ENCODE measurements at regions not wholly inside any gene's neighbourhood (a gene's known extent, or its start where the extent isn't known, plus 50 kb on each side); places are given as distances from the start of the nearest gene placed in this dataset.
A peak's percentile ranks its signal among the peaks of the same experiment; 100 is the strongest.
"Not testable (repeated sequence)": the region's sequence is repeated elsewhere in the genome, so short reads cannot be mapped to it uniquely, and the experiment has no call there.

GRCh38 chr11:86167499-86168164 lies 76.9 kb upstream of the EED start:
- no peak for DNase-seq

- not testable (repeated sequence) for DNase-seq
These were observed 78.3 kb upstream of the EED start for GRCh38 chr11:86166287-86166686.

- no peak for DNase-seq
These were observed 80.4 kb upstream of the EED start for GRCh38 chr11:86164106-86164505.

DNA sequence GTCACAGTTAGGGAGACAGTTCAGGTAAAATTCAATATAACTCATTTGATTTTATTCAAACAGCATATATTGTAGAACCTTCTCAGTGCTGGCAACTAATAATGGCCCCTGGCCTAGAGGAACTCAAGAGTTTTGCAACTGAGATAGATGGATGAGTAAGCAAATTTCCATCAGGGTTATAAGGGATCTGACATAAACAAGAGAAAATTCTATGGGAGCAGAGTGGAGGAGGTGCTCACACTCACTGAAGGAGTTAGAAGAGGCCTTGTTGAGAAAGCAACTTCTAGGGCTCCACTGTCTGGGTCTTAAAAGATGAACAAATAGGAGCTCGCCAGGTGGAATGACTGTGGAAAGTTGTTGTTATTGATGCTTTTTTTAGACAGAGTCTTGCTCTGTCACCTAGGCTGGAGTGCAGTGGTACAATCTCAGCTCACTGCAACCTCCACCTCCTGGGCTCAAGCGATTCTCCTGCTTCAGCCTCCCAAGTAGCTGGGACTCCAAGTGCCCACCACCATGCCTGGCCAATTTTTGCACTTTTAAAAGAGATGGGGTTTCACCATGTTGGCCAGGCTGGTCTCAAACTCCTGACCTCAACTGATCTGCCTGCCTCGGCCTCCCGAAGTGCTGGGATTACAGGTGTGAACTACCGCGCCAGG lies 81.2 kb upstream of the EED start:
- not testable (repeated sequence) for DNase-seq

DNA sequence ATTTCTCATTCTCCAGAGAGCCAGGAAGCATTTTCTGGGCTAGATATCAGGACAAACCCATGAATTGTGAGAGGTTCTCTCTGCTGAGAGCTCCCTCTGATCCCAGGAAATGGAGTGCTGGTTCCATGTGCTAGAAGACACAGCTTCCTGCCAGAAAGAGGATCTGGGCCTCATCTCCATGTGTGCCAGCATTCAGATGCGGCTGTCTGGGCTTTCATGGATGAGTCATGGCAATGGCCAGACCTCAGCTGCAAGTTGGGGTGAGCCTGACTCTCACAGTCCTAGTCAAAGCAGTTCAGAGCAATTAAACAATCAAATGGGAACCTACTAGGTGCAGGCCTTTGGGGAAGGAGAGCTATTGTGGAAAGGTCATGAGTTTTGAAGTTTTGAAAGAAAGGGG lies 82.3 kb upstream of the EED start:
- peak in 13 of 56 donors; percentile 14 to 76 (median 24) for DNase-seq

GRCh38 chr11:86161837-86162236 lies 82.7 kb upstream of the EED start:
- DNase-seq = no peak

GRCh38 chr11:86161336-86161735 lies 83.2 kb upstream of the EED start:
- DNase-seq = no peak

GRCh38 chr11:86160541-86161149 lies 83.9 kb upstream of the EED start:
- no peak for DNase-seq

DNA sequence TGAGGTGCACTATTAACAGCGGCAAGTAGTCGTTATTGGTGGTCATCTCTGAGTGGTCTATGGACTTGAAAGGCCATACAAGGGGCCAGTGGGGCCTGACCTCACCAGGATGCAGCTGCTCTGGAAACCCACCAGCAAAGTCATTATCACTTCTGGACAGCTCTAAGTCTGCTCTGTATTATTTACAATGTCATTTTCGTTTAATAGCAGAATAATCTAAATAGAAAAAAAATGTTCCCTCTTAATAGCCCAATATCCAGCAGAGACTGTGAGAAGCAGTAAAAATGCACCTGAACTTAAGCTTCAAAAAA lies 85.0 kb upstream of the EED start:
- no peak for DNase-seq

GRCh38 chr11:86158704-86159580 lies 85.6 kb upstream of the EED start:
- no peak for DNase-seq

- no peak for DNase-seq
These were observed 86.7 kb upstream of the EED start for GRCh38 chr11:86157797-86158378.

GRCh38 chr11:86156397-86156955 lies 87.6 kb upstream of the PICALM start:
- peak in 1 of 56 donors; percentile 4 for DNase-seq

GRCh38 chr11:86155200-86155844 lies 86.4 kb upstream of the PICALM start:
- DNase-seq = no peak

- no peak for DNase-seq
These were observed 84.6 kb upstream of the PICALM start for GRCh38 chr11:86153439-86153838.

GRCh38 chr11:86152901-86153300 lies 84.0 kb upstream of the PICALM start:
- DNase-seq = no peak

DNA sequence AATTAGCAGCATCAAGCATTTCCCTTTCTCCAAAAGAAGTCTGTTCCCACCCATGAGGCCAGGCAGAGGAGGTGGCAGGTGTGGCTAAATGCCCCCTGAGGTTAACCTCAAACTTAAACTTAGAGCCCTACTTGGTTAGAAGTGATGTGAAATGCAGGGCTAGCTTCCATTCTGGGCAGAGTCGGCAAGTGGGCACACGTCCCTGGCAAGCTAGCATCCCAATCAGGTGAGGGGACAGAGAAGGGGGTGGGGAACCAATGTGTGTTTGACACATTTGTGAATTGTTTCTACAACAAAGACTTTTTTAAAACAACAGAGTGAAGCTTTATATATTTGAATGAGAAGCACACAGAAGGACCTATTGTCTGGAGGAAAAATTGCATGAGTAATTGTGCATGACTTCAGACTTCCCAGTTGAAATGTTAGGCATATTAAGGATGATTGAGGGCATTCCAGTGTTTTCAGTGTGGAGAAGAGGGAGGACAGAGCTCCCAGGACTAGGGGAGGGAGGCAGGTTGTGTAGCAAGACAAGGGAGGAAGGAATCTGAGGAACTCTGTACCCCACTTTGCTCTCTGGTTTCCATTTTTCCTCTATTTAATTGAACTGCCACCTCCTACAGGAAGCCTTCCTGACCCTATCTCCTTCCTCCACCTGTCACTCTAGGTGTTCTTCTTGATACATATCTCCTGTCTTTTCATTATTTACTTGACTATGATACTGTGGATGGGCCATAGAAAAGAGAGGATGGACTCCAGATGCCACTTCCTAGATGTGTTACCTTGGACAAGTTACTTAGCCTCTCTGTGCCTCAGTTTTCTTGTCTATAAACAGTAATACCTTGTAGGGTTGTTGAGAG lies 83.3 kb upstream of the PICALM start:
- peak in 52 of 56 donors; percentile 30 to 89 (median 70) for DNase-seq

DNA sequence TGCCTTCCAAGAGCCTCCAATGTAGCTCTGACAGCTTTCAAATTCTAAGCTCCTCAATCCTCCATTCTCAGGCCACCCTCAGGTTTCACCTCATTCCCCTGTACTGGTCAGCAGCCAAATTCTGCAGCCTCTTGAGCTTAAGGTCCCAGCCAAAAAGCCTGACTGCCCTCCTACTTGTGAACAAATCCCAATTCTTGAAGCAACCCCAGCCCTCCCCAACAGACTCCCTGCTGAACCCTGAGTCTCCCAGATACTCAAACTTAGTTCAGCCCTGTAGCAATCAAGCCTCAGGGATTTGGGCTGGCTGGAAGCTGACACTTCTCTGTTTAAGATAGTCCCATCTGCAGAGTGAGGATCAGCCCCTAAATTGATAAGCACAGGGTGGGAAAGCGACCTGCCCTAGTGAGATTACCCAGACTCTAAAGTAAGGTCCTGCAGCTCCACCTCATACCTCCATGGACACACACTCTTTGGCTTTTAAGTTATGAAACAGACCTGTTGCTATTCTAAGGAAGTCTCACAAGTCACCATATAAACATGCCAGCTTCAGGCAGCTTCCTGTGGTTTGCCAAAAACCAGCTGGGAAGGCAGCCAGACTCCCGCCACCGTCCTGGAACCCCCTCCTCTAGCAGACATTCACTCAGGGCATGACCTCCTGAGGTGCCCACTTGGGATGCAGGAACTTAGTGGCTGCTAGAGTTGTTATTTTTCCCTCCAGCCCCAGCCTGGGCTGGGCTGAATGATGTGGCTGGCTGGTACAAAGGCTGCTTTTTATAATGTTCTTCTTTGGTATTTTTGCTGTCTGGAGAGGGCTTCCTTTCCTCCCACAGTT lies 82.5 kb upstream of the PICALM start:
- peak in 51 of 56 donors; percentile 10 to 89 (median 67) for DNase-seq

DNA sequence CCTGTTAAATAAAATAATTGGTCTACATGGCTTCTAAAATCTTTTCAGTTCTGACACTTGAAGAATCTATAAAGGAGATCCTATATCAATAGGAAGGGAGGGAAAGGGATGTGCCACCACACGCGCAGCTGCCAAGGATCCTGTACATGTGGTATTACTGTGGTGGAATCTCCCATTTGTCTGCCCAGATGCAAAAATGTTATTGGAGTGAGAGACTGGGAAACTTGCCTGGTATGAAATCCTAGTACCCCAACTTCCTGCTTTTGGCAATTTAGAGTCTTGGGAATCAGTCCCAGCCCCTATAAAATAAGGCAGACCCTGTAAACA lies 81.9 kb upstream of the PICALM start:
- no peak for DNase-seq

GRCh38 chr11:86149792-86150191 lies 80.9 kb upstream of the PICALM start:
- no peak for DNase-seq
